CD14-positive monocyte (primary cell): ENCODE measurements at regions not wholly inside any gene's neighbourhood (a gene's known extent, or its start where the extent isn't known, plus 50 kb on each side); places are given as distances from the start of the nearest gene placed in this dataset.

Experiments used
- DNase-seq, 3 donors: peaks; one replicate each; pipeline ENCODE4 v3.0.0-alpha.2; 2011 to 2022
- H2AFZ ChIP-seq: 2 replicates; pipeline ENCODE4 v1.6.0; 2012; ENCODE audit warnings: mild to moderate bottlenecking, low read depth, low read length, inconsistent platforms; ENCODE audit not compliant: insufficient read depth, poor library complexity, severe bottlenecking
- H3K27ac ChIP-seq, 2 donors: 1 replicate in 1 of 2; 2 replicates in 1 of 2; pipeline ENCODE4 v1.5.1; 2012 to 2013; ENCODE audit warnings: low read length in 2 of 2, control low read depth in 1 of 2, inconsistent platforms in 1 of 2, low read depth in 1 of 2, mild to moderate bottlenecking in 1 of 2
- H3K27me3 ChIP-seq, 2 donors: one replicate each; pipeline versions ENCODE4 v1.6.0 to v1.6.1; 2011 to 2013; ENCODE audit warnings: low read length in 2 of 2; ENCODE audit not compliant: control insufficient read depth in 2 of 2, insufficient read depth in 2 of 2
- H3K36me3 ChIP-seq, 2 donors: replicated peaks in 1 of 2; 1 replicate in 1 of 2; 2 replicates in 1 of 2; pipeline versions ENCODE4 v1.5.1 to v1.6.1; 2012 to 2013; ENCODE audit warnings: low read length in 2 of 2, control low read depth in 1 of 2, inconsistent platforms in 1 of 2, mild to moderate bottlenecking in 1 of 2; ENCODE audit not compliant: insufficient read depth in 2 of 2, control insufficient read depth in 1 of 2
- H3K4me1 ChIP-seq, 2 donors: 1 replicate in 1 of 2; 2 replicates in 1 of 2; pipeline versions ENCODE4 v1.5.1 to v1.6.1; 2012 to 2013; ENCODE audit warnings: low read length in 2 of 2, control low read depth in 1 of 2, inconsistent platforms in 1 of 2, mild to moderate bottlenecking in 1 of 2, moderate library complexity in 1 of 2; ENCODE audit not compliant: insufficient read depth in 2 of 2, control insufficient read depth in 1 of 2
- H3K4me2 ChIP-seq: replicated peaks from 2 replicates; pipeline ENCODE3; 2012; ENCODE audit warnings: low read length, moderate library complexity, mild to moderate bottlenecking; ENCODE audit not compliant: poor library complexity, severe bottlenecking; ENCODE audit errors: extremely low read depth
- H3K4me3 ChIP-seq, 3 experiments: fragments of 200-600 bp in 1 of 3; sonication (generic) in 1 of 3; replicated peaks in 1 of 3; 1 replicate in 2 of 3; 2 replicates in 1 of 3; pipeline ENCODE4 v1.5.1; 2011 to 2013; ENCODE audit warnings: low read length in 3 of 3, mild to moderate bottlenecking in 3 of 3, control low read depth in 2 of 3, low read depth in 2 of 3, inconsistent platforms in 1 of 3, moderate library complexity in 1 of 3
- H3K79me2 ChIP-seq: 2 replicates; pipeline ENCODE4 v1.6.0; 2012; ENCODE audit warnings: mild to moderate bottlenecking, control low read depth, inconsistent platforms, low read length, moderate library complexity; ENCODE audit not compliant: insufficient read depth
- H3K9ac ChIP-seq: 2 replicates; pipeline ENCODE4 v1.6.0; 2017; ENCODE audit warnings: low read length, mild to moderate bottlenecking; ENCODE audit not compliant: insufficient read depth, poor library complexity, severe bottlenecking
- H3K9me3 ChIP-seq, 2 donors: replicated peaks in 1 of 2; 1 replicate in 1 of 2; 2 replicates in 1 of 2; pipeline versions ENCODE4 v1.5.1 to v1.6.1; 2012 to 2013; ENCODE audit warnings: low read length in 2 of 2, control low read depth in 1 of 2; ENCODE audit not compliant: control insufficient read depth in 1 of 2, insufficient read depth in 1 of 2
- H4K20me1 ChIP-seq: 2 replicates; pipeline ENCODE4 v1.6.0; 2012; ENCODE audit warnings: mild to moderate bottlenecking, low read length, control low read depth, moderate library complexity; ENCODE audit not compliant: insufficient read depth
- H3K27ac Mint-ChIP-seq, 7 donors: one replicate each; pipeline ENCODE4 v1.8.0; 2020; ENCODE audit warnings: mild to moderate bottlenecking in 7 of 7, mixed read lengths in 7 of 7, moderate library complexity in 6 of 7, inconsistent platforms in 2 of 7
- H3K27me3 Mint-ChIP-seq, 3 donors: one replicate each; pipeline ENCODE4 v1.8.0; 2021 to 2022; ENCODE audit warnings: low read depth in 3 of 3, mild to moderate bottlenecking in 3 of 3, mixed read lengths in 3 of 3, moderate library complexity in 3 of 3, inconsistent platforms in 1 of 3
- H3K36me3 Mint-ChIP-seq, 2 donors: one replicate each; pipeline ENCODE4 v1.8.0; 2020; ENCODE audit warnings: mixed read lengths in 2 of 2, inconsistent platforms in 1 of 2, mild to moderate bottlenecking in 1 of 2
- H3K4me1 Mint-ChIP-seq: one replicate; pipeline ENCODE4 v1.8.0; 2020; ENCODE audit warnings: mild to moderate bottlenecking, mixed read lengths
- H3K4me3 Mint-ChIP-seq, 2 donors: one replicate each; pipeline ENCODE4 v1.8.0; 2020; ENCODE audit warnings: mild to moderate bottlenecking in 2 of 2, mixed read lengths in 2 of 2, moderate library complexity in 1 of 2
- H3K9me3 Mint-ChIP-seq, 7 donors: one replicate each; pipeline ENCODE4 v1.8.0; 2020 to 2022; ENCODE audit warnings: mixed read lengths in 7 of 7, mild to moderate bottlenecking in 6 of 7, moderate library complexity in 6 of 7, inconsistent platforms in 2 of 7
- CTCF ChIP-seq: fragments of 200-600 bp; IDR thresholded peaks from one replicate; pipeline ENCODE4 v1.8.0; 2022; ENCODE audit warnings: antibody characterized with exemption, mild to moderate bottlenecking
- WGBS: methylation state at CpG from one replicate; pipeline ENCODE4 v1.1.5; 2013; ENCODE audit warnings: missing lambda C conversion rate; ENCODE audit not compliant: insufficient coverage; 5-methylcytosine and 5-hydroxymethylcytosine counted together
- intact Hi-C, 2 donors: fragments of 100-400 bp; cut with micrococcal nuclease; formaldehyde crosslinking; loops; one replicate each; pipeline versions ENCODE4 v1.15.0 to v1.15.1; 2023

- peaks cover 0 to 8% (median 4%) of the 10 kb centered on the region in 3 donors for H3K27me3 Mint-ChIP-seq
- H3K4me3 Mint-ChIP-seq: no peak overlapping the region
- Histone ChIP-seq H3K4me1 (peaks cover 7% of the 10 kb centered on the region in 2 donors), H3K36me3 (no peaks in the 10 kb centered on the region), H3K9me3 (no peaks in the 10 kb centered on the region), H3K4me2 (no peak overlapping the region), H3K79me2 (no peaks in the 10 kb centered on the region), H2AFZ (no peak overlapping the region), H3K9ac (no peak overlapping the region), H4K20me1 (no peaks in the 10 kb centered on the region), H3K27me3 (no peaks in the 10 kb centered on the region), H3K4me3 (no peak overlapping the region), H3K27ac (no peak overlapping the region)
- no peak overlapping the region for H3K27ac Mint-ChIP-seq
- H3K36me3 Mint-ChIP-seq: no peaks in the 10 kb centered on the region
- peak in 1 of 3 donors; percentile 3 for DNase-seq
- TF ChIP-seq CTCF: no peak
- peaks cover 0 to 2% (median 0%) of the 10 kb centered on the region in 7 donors for H3K9me3 Mint-ChIP-seq
- peaks cover 10% of the 10 kb centered on the region for H3K4me1 Mint-ChIP-seq
- intact Hi-C loops: no loop called here
Measured at GRCh38 chr2:48069769-48070168, 163.5 kb upstream of the FBXO11 start.

- TF ChIP-seq CTCF: no peak
- peaks cover 10% of the 10 kb centered on the region for H3K4me1 Mint-ChIP-seq
- Histone ChIP-seq H3K4me2 (no peak overlapping the region), H2AFZ (no peak overlapping the region), H3K9me3 (no peaks in the 10 kb centered on the region), H3K27ac (no peak overlapping the region), H3K79me2 (no peaks in the 10 kb centered on the region), H4K20me1 (no peaks in the 10 kb centered on the region), H3K36me3 (no peaks in the 10 kb centered on the region), H3K4me3 (no peak overlapping the region), H3K4me1 (peaks cover 7% of the 10 kb centered on the region in 2 donors), H3K9ac (no peak overlapping the region), H3K27me3 (no peaks in the 10 kb centered on the region)
- WGBS: 89% methylated on average over 1 of the region's 3 CpGs
- H3K27me3 Mint-ChIP-seq: peaks cover 0 to 6% (median 4%) of the 10 kb centered on the region in 3 donors
- H3K4me3 Mint-ChIP-seq: no peak overlapping the region
- H3K27ac Mint-ChIP-seq: no peak overlapping the region
- DNase-seq: no peak
- peaks cover 0 to 2% (median 0%) of the 10 kb centered on the region in 7 donors for H3K9me3 Mint-ChIP-seq
- intact Hi-C loops: no loop called here
- H3K36me3 Mint-ChIP-seq: no peaks in the 10 kb centered on the region
Measured at GRCh38 chr2:48070415-48070814, 164.1 kb upstream of the FBXO11 start.
